ENCODE measurements at regions not wholly inside any gene's neighbourhood (a gene's known extent, or its start where the extent isn't known, plus 50 kb on each side); places are given as distances from the start of the nearest gene placed in this dataset.

GRCh38 chr22:27183474-27183873 is 526.1 kb downstream of the MIAT start:
- no peak for DNase-seq (ENCODE audit: low read depth)
- TF ChIP-seq CTCF (IDR thresholded peaks at IDR 0.05; ENCODE audit: insufficient read depth, low read depth, low read length), result no peak
- H3K4me3 ChIP-seq (ENCODE audit: low read depth, low read length), result no peak overlapping the region

GRCh38 chr22:27185099-27185709 is 527.8 kb downstream of the MIAT start:
- DNase-seq (ENCODE audit: low read depth), result no peak
- no peak overlapping the region for H3K4me3 ChIP-seq (ENCODE audit: low read depth, low read length)
- no peak for TF ChIP-seq CTCF (IDR thresholded peaks at IDR 0.05; ENCODE audit: insufficient read depth, low read depth, low read length)

GRCh38 chr22:27185760-27186302 is 528.4 kb downstream of the MIAT start:
- no peak overlapping the region for H3K4me3 ChIP-seq (ENCODE audit: low read depth, low read length)
- DNase-seq (ENCODE audit: low read depth), result no peak
- no peak for TF ChIP-seq CTCF (IDR thresholded peaks at IDR 0.05; ENCODE audit: insufficient read depth, low read depth, low read length)

GRCh38 chr22:27186643-27187042 is 529.3 kb downstream of the MIAT start:
- H3K4me3 ChIP-seq (ENCODE audit: low read depth, low read length), result no peak overlapping the region
- no peak for TF ChIP-seq CTCF (IDR thresholded peaks at IDR 0.05; ENCODE audit: insufficient read depth, low read depth, low read length)
- no peak for DNase-seq (ENCODE audit: low read depth)

GRCh38 chr22:27192135-27192829 is 534.9 kb downstream of the MIAT start:
- TF ChIP-seq CTCF (IDR thresholded peaks at IDR 0.05; ENCODE audit: insufficient read depth, low read depth, low read length), result no peak
- no peak overlapping the region for H3K4me3 ChIP-seq (ENCODE audit: low read depth, low read length)
- DNase-seq (ENCODE audit: low read depth), result no peak

GRCh38 chr22:27193215-27193614 is 535.8 kb downstream of the MIAT start:
- TF ChIP-seq CTCF (IDR thresholded peaks at IDR 0.05; ENCODE audit: insufficient read depth, low read depth, low read length), result no peak
- no peak overlapping the region for H3K4me3 ChIP-seq (ENCODE audit: low read depth, low read length)
- no peak for DNase-seq (ENCODE audit: low read depth)

All from fibroblast of villous mesenchyme (primary cell).